ENCODE measurements at regions not wholly inside any gene's neighbourhood (a gene's known extent, or its start where the extent isn't known, plus 50 kb on each side); places are given as distances from the start of the nearest gene placed in this dataset.

- TF ChIP-seq CTCF (conservative IDR thresholded peaks at IDR 0.05; ENCODE audit: low read length): no peak
- TF ChIP-seq EZH2phosphoT487 (IDR thresholded peaks at IDR 0.05; ENCODE audit: borderline replicate concordance, low read depth, low read length): no peak
Measured at GRCh38 chr5:99334936-99335335, 406.1 kb upstream of the CHD1 start.
